HUES64 (cell line): ENCODE measurements at regions not wholly inside any gene's neighbourhood (a gene's known extent, or its start where the extent isn't known, plus 50 kb on each side); places are given as distances from the start of the nearest gene placed in this dataset.

Experiments
- H3K27ac ChIP-seq: 2 replicates; pipeline ENCODE4 v1.7.0; 2013; ENCODE audit warnings: low read depth, low read length, inconsistent platforms
- H3K27me3 ChIP-seq: 2 replicates; pipeline ENCODE4 v1.6.1; 2013; ENCODE audit warnings: mild to moderate bottlenecking, low read length; ENCODE audit not compliant: insufficient read depth
- H3K36me3 ChIP-seq: 2 replicates; pipeline ENCODE4 v1.6.1; 2013; ENCODE audit warnings: mild to moderate bottlenecking, low read length; ENCODE audit not compliant: insufficient read depth
- H3K4me1 ChIP-seq: 2 replicates; pipeline ENCODE4 v1.6.1; 2013; ENCODE audit warnings: mild to moderate bottlenecking, low read length, moderate library complexity; ENCODE audit not compliant: insufficient read depth
- H3K4me3 ChIP-seq: 2 replicates; pipeline ENCODE4 v1.5.1; 2013; ENCODE audit warnings: mild to moderate bottlenecking, low read length, moderate library complexity
- H3K9ac ChIP-seq: 2 replicates; pipeline ENCODE4 v1.6.1; 2013; ENCODE audit warnings: mild to moderate bottlenecking, low read depth, low read length
- H3K9me3 ChIP-seq: 2 replicates; pipeline ENCODE4 v1.6.1; 2013; ENCODE audit warnings: low read depth, low read length; ENCODE audit not compliant: insufficient read depth
- WGBS: fragments of 150-250, 120-280 bp; methylation state at CpG from one replicate; pipeline ENCODE4 v1.1.7; 2013; ENCODE audit warnings: missing lambda C conversion rate; 5-methylcytosine and 5-hydroxymethylcytosine counted together

DNA sequence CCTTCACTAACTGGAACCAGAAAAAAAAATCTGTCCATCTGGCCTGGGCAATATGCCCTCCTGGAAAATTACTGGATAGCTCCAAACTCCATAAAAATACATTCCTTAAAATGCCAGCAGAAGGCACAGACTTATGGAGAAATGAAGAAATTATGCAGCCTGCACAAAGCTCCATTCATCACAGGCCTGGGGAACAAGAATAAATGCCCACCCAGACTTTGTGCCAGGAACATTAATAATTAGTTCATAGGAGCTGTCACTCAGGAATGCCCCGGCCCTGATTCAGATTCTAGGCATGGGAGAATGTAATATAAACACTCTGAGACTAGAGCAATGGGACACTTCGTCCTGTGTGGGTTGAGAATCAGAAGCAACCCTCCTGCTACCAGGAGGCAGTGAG is 199.3 kb downstream of the OTOR start:
- Histone ChIP-seq H3K4me1 (peaks cover 19% of the 10 kb centered on the region), H3K4me3 (no peak overlapping the region), H3K9ac (no peak overlapping the region), H3K27me3 (no peaks in the 10 kb centered on the region), H3K27ac (no peak overlapping the region), H3K9me3 (peaks cover 5% of the 10 kb centered on the region; the same call in 1 of the 2 replicates), H3K36me3 (no peaks in the 10 kb centered on the region)
- 88% methylated on average over 2 of the region's 2 CpGs for WGBS

GRCh38 chr20:16951876-16952275 is 203.7 kb downstream of the OTOR start:
- Histone ChIP-seq H3K27me3 (no peaks in the 10 kb centered on the region), H3K4me3 (no peak overlapping the region), H3K4me1 (peaks cover 36% of the 10 kb centered on the region), H3K9ac (no peak overlapping the region), H3K27ac (no peak overlapping the region), H3K36me3 (no peaks in the 10 kb centered on the region), H3K9me3 (peaks cover 5% of the 10 kb centered on the region; the same call in 1 of the 2 replicates)
- 90% methylated on average over 2 of the region's 2 CpGs for WGBS

GRCh38 chr20:16952965-16953364 is 204.8 kb downstream of the OTOR start:
- peaks cover 36% of the 10 kb centered on the region for H3K4me1 ChIP-seq
- 88% methylated on average over 1 of the region's 1 CpG for WGBS
- H3K27me3 ChIP-seq, result no peaks in the 10 kb centered on the region
- H3K36me3 ChIP-seq, result no peaks in the 10 kb centered on the region
- H3K9me3 ChIP-seq, result peaks cover 5% of the 10 kb centered on the region; the same call in 1 of the 2 replicates
- H3K9ac ChIP-seq, result no peak overlapping the region
- no peak overlapping the region for H3K4me3 ChIP-seq
- no peak overlapping the region for H3K27ac ChIP-seq

- no peak overlapping the region for H3K9ac ChIP-seq
- H3K27me3 ChIP-seq, result no peaks in the 10 kb centered on the region
- peaks cover 5% of the 10 kb centered on the region; the same call in 1 of the 2 replicates for H3K9me3 ChIP-seq
- H3K4me1 ChIP-seq, result peaks cover 36% of the 10 kb centered on the region
- H3K4me3 ChIP-seq, result no peak overlapping the region
- no peak overlapping the region for H3K27ac ChIP-seq
- 60% methylated on average over 4 of the region's 4 CpGs for WGBS
- H3K36me3 ChIP-seq, result no peaks in the 10 kb centered on the region
Observed at GRCh38 chr20:16953858-16954257, 205.7 kb downstream of the OTOR start.

DNA sequence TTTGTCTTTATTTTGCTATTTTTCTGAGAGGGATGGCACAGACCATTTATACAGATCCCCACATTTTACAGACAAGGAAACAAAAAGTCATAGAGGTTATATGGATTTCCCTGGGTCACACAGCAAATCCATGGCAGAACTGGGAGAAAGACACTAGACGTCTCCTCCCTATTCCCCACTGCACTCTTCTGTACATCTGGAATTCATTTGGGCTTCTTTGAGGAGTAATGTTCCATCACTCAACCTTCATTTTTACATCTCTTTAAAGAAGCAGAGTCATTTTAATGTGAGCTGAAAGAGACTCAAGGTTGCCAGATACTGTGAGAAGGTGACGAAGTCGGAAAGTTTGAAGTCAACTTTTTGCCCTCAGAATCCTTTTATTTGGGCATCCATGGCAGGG is 207.3 kb downstream of the OTOR start:
- Histone ChIP-seq H3K4me3 (no peak overlapping the region), H3K36me3 (no peaks in the 10 kb centered on the region), H3K4me1 (peaks cover 36% of the 10 kb centered on the region), H3K9me3 (peaks cover 3% of the 10 kb centered on the region; the same call in 1 of the 2 replicates), H3K27me3 (no peaks in the 10 kb centered on the region), H3K27ac (no peak overlapping the region), H3K9ac (no peak overlapping the region)
- WGBS, result 96% methylated on average over 3 of the region's 3 CpGs

- no peak overlapping the region for H3K9ac ChIP-seq
- H3K36me3 ChIP-seq, result no peaks in the 10 kb centered on the region
- WGBS, result 42% methylated on average over 2 of the region's 3 CpGs
- peaks cover 8% of the 10 kb centered on the region for H3K9me3 ChIP-seq
- no peaks in the 10 kb centered on the region for H3K27me3 ChIP-seq
- H3K4me3 ChIP-seq, result no peak overlapping the region
- H3K4me1 ChIP-seq, result peaks cover 36% of the 10 kb centered on the region
- H3K27ac ChIP-seq, result no peak overlapping the region
Observed at GRCh38 chr20:16955971-16956370, 207.8 kb downstream of the OTOR start.

DNA sequence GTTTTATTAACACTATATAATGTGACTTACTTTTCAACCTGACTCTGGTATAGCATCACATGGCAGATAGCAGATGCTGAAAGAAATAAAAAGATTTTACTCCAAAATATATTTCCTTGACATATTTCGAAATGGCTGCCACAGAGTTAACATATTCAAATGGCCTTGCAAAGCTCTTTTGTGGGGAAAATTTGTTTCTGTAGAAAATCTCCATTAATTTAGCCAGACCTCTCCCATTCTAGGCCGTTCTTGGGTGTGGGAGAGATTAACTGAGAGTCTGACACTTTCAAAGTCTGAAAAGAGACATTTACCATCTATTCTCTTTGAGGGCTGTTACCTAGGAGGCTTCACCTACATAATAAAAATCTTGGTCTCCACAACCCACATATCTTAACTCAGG is 217.2 kb downstream of the OTOR start:
- Histone ChIP-seq H3K27me3 (no peaks in the 10 kb centered on the region), H3K27ac (no peak overlapping the region), H3K9me3 (peaks cover 12% of the 10 kb centered on the region), H3K9ac (no peak overlapping the region), H3K4me1 (no peaks in the 10 kb centered on the region), H3K4me3 (no peak overlapping the region), H3K36me3 (no peaks in the 10 kb centered on the region)
- no CpG with 5 or more reads among the region's 2 CpGs for WGBS

DNA sequence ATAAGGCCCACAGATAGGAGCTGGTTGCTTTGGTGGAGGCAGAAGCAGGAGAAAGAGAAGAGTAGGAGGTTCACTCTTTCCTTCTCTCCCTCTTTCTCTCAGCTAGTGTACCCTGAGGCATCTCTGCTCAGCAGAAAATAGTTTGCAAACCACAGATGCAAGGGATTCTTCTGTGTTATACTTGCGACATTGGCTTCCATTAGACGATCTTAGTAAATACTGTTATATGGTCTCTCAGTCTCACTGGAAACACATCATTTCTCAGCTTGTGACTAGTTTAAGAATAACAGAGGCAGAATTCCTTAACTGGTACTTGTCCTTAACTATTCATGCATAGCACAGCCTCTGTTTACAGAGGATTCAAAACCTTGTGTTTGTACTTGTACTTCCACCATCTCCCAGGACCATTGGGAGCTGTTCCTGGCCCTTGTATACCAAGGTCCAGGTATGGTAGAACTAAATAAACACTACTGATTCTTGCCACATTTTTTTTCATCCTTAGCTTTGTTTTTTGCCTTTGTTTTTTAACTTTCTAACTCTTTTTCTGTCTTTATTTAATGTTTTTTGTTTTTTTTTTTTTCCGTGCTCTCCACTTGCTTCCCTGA is 218.2 kb downstream of the OTOR start:
- H3K4me1 ChIP-seq, result no peaks in the 10 kb centered on the region
- no peak overlapping the region for H3K27ac ChIP-seq
- no peaks in the 10 kb centered on the region for H3K36me3 ChIP-seq
- no peak overlapping the region for H3K9ac ChIP-seq
- no peaks in the 10 kb centered on the region for H3K27me3 ChIP-seq
- no peak overlapping the region for H3K4me3 ChIP-seq
- WGBS, result 100% methylated on average over 2 of the region's 3 CpGs
- H3K9me3 ChIP-seq, result peaks cover 4% of the 10 kb centered on the region; the same call in 1 of the 2 replicates

DNA sequence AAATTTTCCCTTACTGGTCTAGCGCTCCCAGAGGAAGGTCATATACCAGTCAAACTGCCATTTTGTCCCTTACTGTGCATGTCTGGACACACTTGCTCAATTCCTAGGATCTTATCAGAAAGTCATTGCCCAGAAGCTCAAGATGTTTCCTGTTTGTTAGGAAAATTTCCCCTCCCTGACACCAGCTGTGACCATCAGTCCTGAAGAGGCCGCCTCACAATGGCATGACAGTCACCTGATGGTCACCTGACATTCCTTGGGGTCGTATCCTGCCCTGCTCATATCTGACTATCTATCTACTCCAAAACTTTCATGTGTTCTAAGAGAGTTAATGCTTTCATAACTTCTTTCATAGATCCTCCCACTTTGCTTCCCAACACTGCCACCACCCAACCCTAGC is 219.9 kb downstream of the OTOR start:
- Histone ChIP-seq H3K36me3 (no peaks in the 10 kb centered on the region), H3K9me3 (no peaks in the 10 kb centered on the region)
- 94% methylated on average over 3 of the region's 3 CpGs for WGBS

GRCh38 chr20:16970776-16971175 is 222.6 kb downstream of the OTOR start:
- no peaks in the 10 kb centered on the region for H3K36me3 ChIP-seq
- no peak overlapping the region for H3K4me3 ChIP-seq
- no peak overlapping the region for H3K27ac ChIP-seq
- no peaks in the 10 kb centered on the region for H3K27me3 ChIP-seq
- H3K4me1 ChIP-seq, result no peaks in the 10 kb centered on the region
- no peaks in the 10 kb centered on the region for H3K9me3 ChIP-seq
- H3K9ac ChIP-seq, result no peak overlapping the region
- 100% methylated on average over 3 of the region's 3 CpGs for WGBS

More for the DNA sequence above, 219.9 kb downstream of the OTOR start:
- no peak overlapping the region for H3K9ac ChIP-seq
- no peak overlapping the region for H3K27ac ChIP-seq
- no peaks in the 10 kb centered on the region for H3K4me1 ChIP-seq
- H3K4me3 ChIP-seq, result no peak overlapping the region
- no peaks in the 10 kb centered on the region for H3K27me3 ChIP-seq

GRCh38 chr20:16974080-16974854 is 226.1 kb downstream of the OTOR start:
- Histone ChIP-seq H3K9me3 (0 out of 2 replicates have a peak, but pooled peaks cover 4% of the 10 kb centered on the region), H3K9ac (no peak overlapping the region), H3K27me3 (no peaks in the 10 kb centered on the region), H3K4me3 (no peak overlapping the region), H3K36me3 (no peaks in the 10 kb centered on the region), H3K4me1 (no peaks in the 10 kb centered on the region), H3K27ac (no peak overlapping the region)
- 97% methylated on average over 20 of the region's 20 CpGs for WGBS
